ENCODE measurements at regions not wholly inside any gene's neighbourhood (a gene's known extent, or its start where the extent isn't known, plus 50 kb on each side); places are given as distances from the start of the nearest gene placed in this dataset.
A peak's percentile ranks its signal among the peaks of the same experiment; 100 is the strongest.

DNA sequence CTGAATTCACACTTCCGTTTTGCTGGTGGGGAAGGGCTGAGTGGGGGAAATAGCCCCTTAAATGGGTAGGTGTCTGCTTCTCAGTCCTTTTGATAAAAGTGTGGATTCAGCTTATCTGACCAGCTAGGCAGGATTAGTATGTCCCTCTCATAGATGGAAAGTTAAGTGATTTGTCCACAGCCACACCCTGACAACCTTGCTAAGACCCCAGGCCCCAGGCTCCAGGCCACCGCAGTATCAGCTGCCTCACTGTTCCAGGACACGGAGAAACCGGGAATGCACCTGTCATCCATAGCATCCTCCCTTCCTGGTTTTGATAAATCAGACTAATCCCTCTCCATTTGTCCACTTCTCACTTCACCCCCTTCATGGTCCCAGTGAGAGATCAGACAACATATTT, 197.7 kb downstream of the USP12 start:
- H3K27ac ChIP-seq = no peak overlapping the region
- TF ChIP-seq, protein P1, sequence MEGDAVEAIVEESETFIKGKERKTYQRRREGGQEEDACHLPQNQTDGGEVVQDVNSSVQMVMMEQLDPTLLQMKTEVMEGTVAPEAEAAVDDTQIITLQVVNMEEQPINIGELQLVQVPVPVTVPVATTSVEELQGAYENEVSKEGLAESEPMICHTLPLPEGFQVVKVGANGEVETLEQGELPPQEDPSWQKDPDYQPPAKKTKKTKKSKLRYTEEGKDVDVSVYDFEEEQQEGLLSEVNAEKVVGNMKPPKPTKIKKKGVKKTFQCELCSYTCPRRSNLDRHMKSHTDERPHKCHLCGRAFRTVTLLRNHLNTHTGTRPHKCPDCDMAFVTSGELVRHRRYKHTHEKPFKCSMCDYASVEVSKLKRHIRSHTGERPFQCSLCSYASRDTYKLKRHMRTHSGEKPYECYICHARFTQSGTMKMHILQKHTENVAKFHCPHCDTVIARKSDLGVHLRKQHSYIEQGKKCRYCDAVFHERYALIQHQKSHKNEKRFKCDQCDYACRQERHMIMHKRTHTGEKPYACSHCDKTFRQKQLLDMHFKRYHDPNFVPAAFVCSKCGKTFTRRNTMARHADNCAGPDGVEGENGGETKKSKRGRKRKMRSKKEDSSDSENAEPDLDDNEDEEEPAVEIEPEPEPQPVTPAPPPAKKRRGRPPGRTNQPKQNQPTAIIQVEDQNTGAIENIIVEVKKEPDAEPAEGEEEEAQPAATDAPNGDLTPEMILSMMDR (IDR thresholded peaks at IDR 0.05) = no peak
- TF ChIP-seq ZFX (IDR thresholded peaks at IDR 0.05; ENCODE audit: borderline replicate concordance) = no peak

DNA sequence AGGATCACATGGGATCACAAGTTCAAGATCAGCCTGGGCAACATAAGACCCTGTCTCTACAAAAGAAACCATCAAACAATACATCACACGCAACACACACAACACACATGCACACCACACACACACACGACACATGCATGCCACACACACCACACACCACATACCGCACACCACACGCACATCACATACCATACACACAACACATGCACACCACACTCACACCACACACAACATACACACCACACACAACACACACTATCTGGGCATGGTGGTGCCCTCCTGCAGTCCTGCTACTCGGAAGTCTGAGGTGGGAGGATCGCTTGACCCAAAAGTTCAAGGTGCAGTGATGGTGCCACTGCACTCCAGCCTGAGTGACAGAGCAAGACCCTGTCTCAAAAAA, 198.3 kb downstream of the USP12 start:
- TF ChIP-seq ZFX (IDR thresholded peaks at IDR 0.05; ENCODE audit: borderline replicate concordance) = no peak
- TF ChIP-seq, protein P1 (IDR thresholded peaks at IDR 0.05) = no peak
- no peak overlapping the region for H3K27ac ChIP-seq

DNA sequence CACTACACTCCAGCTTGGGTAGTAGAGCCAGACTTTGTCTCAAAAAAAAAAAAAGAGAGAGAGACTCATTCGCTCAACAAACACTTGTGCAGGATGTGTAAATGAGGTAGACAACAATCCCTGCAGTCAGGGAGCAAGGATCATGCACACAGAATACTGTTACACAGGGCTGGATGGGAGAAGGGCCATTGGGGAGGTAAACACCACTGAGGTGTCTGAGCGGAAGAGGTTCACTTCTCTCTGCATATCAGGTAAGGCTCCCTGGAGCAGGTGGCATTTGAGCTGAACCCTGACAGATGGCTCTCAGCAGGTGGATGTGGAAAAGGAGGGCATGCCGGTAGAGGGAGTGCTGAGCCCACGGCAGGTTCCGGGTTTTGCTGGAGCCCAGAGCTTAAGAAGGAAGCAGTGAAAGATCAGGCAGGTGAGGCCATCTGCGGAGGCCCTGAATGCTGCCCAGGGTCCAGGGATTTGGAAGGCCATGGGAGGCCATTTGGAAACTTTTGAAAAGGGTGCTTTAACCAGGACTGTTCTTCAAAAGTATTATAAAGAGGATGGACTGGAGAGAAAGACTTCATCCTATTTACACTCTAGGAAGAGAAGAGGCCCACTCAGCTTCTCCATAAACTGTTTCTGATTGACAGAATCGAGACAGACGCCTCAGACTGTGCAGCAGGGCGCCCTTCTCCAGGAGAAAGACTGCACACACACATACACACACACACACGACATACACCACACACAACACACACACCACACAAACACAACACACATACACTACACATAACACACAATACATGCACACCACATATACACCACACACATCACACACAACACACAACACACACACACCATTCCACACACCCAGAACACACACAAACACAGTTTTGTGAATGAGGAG, 199.4 kb downstream of the USP12 start:
- TF ChIP-seq ZFX (IDR thresholded peaks at IDR 0.05; ENCODE audit: borderline replicate concordance) = no peak
- TF ChIP-seq, protein P1 (IDR thresholded peaks at IDR 0.05) = peak; percentile 63
- no peak overlapping the region for H3K27ac ChIP-seq

DNA sequence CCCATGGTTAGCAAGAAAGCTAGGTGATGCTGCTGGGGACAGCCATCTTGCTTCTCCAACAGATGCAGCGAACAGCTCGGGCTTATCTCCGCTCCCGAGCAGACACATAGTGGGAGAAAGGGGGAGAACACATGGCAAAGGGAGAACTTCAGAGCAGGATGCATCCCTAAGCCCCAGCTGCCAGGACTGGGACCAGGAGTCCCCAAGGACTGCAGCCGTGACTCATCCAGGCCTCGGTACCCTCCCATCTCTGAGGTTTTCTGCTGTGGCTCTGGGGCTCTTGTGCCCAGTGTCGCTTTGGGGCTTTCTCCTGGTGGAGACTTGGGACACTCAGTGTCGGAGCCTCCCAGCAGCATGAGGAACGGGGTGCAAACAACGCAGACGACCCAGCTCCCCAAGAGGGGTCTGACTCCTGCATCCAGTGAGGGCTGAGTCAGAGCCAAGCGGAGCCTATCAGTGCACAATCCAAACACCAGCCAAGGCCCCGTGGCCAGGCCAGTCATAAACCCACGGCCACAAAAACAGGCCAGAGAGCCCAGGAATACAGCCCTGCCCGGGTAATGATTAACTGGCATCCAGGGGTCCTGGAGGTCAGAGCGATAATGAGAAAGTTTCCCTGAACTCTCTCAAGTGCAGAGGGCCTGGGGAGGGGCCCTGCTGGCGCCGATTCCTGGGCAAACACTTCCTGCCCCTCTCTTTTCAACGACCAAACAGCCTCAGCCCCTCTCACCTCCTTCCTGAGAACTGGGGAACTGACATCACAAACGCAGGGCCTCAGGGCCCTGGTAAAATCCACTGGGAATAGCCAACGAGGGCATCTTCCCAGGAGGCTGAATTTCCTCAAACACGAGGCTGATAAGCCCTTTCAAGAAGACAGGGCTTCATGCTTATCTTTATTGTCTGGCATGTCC, 202.9 kb downstream of the USP12 start:
- H3K27ac ChIP-seq = no peak overlapping the region
- TF ChIP-seq, protein P1 (IDR thresholded peaks at IDR 0.05) = no peak
- no peak for TF ChIP-seq ZFX (IDR thresholded peaks at IDR 0.05; ENCODE audit: borderline replicate concordance)

DNA sequence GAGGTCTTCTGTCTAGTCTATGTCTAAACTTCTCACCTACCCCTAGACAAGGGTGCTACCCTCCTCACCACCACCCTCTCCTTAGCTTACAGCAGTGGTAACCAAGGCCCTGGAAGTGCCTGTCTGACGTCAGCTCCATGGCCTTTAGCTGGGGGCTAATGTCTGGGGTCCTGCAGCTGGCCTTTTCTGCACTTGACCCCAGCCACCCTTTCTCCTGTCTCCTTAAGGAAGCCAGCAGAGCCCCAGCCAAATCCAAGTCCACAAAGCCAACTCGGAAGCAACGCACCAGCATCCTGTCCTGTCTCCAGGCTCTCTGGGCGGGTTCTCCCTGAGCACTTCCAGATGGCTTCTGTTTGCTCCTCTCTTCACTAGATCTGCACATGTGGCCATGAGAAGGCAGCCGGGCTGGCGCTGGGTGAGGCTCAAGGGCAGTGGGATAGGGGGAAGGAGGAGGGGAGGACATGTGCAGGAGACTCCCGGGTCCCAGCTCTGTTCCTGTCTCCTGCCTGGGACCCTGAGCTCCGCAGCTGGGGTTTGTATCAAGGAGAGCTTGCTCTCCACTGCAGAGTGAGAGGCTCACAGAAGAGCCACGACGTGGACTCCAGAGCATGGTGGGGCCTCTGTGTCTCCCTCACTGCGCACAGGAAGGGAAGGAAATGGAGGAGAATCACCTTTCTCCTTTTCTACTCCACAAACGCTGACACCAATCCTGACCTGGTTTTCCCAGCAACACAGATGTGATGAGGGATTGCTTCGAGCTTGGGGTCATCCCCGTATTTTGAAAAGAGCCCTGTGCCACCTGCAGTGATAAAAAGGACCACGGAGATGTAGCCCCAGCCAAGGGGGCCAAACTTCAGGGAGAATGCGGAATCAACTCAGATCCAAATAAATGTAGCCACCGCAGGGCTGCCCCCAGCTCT, 204.2 kb downstream of the USP12 start:
- H3K27ac ChIP-seq = no peak overlapping the region
- TF ChIP-seq, protein P1 (IDR thresholded peaks at IDR 0.05) = no peak
- no peak for TF ChIP-seq ZFX (IDR thresholded peaks at IDR 0.05; ENCODE audit: borderline replicate concordance)

DNA sequence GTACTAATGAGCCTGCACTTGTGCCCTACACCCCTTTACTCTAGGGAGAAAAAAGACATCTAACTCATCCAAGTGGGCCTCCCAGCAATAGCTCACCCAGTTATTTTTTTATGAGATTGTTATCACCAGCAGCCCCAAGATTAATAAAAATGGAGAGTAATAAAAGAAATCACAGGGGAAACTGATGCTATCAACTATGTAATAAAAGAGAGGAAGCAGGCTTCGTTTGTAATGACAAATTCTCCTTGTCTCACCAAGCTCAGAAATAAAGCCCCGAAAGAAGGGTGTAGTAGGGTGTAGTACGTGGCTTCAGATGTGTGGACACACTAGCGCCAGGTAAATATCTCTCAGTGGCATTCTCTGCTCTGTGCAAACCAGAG, 204.9 kb downstream of the USP12 start:
- H3K27ac ChIP-seq = no peak overlapping the region
- TF ChIP-seq, protein P1 (IDR thresholded peaks at IDR 0.05) = no peak
- no peak for TF ChIP-seq ZFX (IDR thresholded peaks at IDR 0.05; ENCODE audit: borderline replicate concordance)

Data from 22Rv1 (cell line).